ENCODE measurements at regions not wholly inside any gene's neighbourhood (a gene's known extent, or its start where the extent isn't known, plus 50 kb on each side); places are given as distances from the start of the nearest gene placed in this dataset.

DNA sequence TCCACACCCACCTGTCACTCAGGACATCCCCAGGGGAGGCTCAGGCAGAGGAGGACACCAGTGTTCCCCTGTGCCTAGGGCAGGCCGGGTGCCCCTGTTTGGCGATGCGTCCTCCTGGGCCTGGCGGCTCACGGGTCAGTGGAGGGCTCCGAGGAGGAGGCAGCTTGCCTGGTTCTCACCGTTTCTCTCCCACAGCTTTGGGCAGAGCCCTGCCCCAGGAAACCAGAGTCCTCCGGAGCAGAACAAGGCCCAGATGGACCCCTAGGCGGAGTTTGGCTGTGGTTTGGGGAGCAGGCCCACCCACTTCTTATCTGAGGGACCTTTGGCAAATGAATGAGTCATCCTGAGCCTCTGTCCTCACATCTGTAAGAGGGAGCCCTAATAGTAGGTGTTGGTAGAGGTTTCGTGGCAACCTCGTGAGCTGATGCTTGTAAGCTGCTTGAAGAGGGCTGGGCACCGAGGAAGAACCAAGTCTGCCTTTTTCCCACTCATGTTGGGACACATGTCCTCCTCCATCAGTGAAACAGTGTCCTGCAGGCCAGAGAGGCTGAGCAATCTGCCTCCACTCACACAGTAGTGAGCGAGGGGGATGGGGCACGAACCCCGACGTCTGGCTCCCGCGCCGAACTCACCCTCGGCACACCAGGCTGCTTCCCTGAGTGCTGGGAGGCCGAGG is 247.0 kb upstream of the CIBAR2 start:
- Histone ChIP-seq H3K27ac (no peak overlapping the region), H3K4me3 (no peak overlapping the region), H3K36me3 (no peaks in the 10 kb centered on the region), H3K27me3 (no peaks in the 10 kb centered on the region), H3K9me3 (no peaks in the 10 kb centered on the region), H3K4me1 (peaks cover 17 to 41% (median 39%) of the 10 kb centered on the region in 4 donors)
- WGBS, 2 donors (ENCODE audit: low coverage in 1 of 2), result 73% methylated on average over 21 of the region's 21 CpGs; no CpG with 5 or more reads in 1 of the 2 donors
- in situ Hi-C loops (cut with MboI; ENCODE audit: low pct_ligation_motif_present in 1 of 4, low pct_unique_long_range_greater_than_20kb in 1 of 4, low sequenced_read_pairs in 3 of 4) (no loop called here), intact Hi-C loops (cut with DNase I; ENCODE audit: low total_unique reads) (no loop called here)
- TF ChIP-seq, protein P1, sequence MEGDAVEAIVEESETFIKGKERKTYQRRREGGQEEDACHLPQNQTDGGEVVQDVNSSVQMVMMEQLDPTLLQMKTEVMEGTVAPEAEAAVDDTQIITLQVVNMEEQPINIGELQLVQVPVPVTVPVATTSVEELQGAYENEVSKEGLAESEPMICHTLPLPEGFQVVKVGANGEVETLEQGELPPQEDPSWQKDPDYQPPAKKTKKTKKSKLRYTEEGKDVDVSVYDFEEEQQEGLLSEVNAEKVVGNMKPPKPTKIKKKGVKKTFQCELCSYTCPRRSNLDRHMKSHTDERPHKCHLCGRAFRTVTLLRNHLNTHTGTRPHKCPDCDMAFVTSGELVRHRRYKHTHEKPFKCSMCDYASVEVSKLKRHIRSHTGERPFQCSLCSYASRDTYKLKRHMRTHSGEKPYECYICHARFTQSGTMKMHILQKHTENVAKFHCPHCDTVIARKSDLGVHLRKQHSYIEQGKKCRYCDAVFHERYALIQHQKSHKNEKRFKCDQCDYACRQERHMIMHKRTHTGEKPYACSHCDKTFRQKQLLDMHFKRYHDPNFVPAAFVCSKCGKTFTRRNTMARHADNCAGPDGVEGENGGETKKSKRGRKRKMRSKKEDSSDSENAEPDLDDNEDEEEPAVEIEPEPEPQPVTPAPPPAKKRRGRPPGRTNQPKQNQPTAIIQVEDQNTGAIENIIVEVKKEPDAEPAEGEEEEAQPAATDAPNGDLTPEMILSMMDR (IDR thresholded peaks at IDR 0.05), result no peak
- no peak for TF ChIP-seq EP300 (IDR thresholded peaks at IDR 0.05; ENCODE audit: low read depth)
- TF ChIP-seq POLR2AphosphoS5 (IDR thresholded peaks at IDR 0.05), result no peak
- TF ChIP-seq POLR2A (IDR thresholded peaks at IDR 0.05), result no peak
- no peak for DNase-seq

DNA sequence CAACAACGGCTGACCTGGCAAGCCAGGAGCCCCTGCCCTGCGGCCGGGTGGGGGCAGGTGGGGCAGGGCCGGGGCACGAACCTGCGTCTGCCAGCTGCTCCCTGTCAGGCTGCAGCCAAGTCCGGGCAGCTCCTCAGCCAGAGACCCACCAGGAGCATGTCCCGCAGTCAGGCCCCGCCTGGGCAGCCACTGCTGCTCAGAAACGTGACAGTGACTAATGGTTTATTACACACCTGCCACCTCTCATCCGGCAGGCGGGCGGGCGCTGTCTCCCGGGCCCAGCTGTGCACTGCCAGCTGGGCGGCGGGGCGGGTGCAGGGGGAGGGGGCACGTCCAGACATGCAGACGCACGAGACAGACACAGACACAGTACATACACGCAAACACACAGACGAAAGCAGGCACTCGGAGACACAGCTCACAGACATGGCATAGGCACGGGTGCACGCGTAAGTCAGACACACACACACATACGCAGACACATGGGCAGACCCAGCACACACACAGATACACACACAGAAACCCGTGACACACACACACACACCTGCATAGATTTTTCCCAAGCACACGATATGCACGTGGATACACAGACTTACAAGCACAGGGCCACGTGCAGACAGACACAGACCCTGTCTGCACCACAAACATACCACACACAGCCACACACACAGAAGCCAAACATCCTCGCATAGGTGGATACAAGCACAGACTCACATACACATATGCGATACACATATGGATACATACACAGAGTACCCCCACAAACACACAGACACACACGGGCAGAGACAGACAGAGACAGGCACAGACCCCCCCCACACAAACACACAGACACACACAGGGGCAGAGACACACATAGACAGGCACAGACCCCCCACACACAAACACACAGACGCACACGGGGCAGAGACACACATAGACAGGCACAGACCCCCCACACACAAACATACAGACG is 248.3 kb upstream of the CIBAR2 start:
- H3K4me1 ChIP-seq, result peaks cover 16 to 41% (median 30%) of the 10 kb centered on the region in 4 donors
- peak; percentile 81 for DNase-seq
- H3K4me3 ChIP-seq, result no peak overlapping the region
- H3K9me3 ChIP-seq, result no peaks in the 10 kb centered on the region
- intact Hi-C loops (cut with DNase I; ENCODE audit: low total_unique reads) (no loop called here), in situ Hi-C loops (cut with MboI; ENCODE audit: low pct_ligation_motif_present in 1 of 4, low pct_unique_long_range_greater_than_20kb in 1 of 4, low sequenced_read_pairs in 3 of 4) (no loop called here)
- WGBS, 2 donors (ENCODE audit: low coverage in 1 of 2), result 59 to 70% methylated on average over 7 to 22 of the region's 38 CpGs
- peak overlapping the region in 1 of 4 donors; percentile 14 for H3K27ac ChIP-seq
- no peaks in the 10 kb centered on the region for H3K27me3 ChIP-seq
- no peaks in the 10 kb centered on the region for H3K36me3 ChIP-seq
- no peak for TF ChIP-seq POLR2A (IDR thresholded peaks at IDR 0.05)
- TF ChIP-seq POLR2AphosphoS5 (IDR thresholded peaks at IDR 0.05), result peak; percentile 83 to 94 (median 84)
- TF ChIP-seq EP300 (IDR thresholded peaks at IDR 0.05; ENCODE audit: low read depth), result no peak
- TF ChIP-seq, protein P1 (IDR thresholded peaks at IDR 0.05), result no peak

DNA sequence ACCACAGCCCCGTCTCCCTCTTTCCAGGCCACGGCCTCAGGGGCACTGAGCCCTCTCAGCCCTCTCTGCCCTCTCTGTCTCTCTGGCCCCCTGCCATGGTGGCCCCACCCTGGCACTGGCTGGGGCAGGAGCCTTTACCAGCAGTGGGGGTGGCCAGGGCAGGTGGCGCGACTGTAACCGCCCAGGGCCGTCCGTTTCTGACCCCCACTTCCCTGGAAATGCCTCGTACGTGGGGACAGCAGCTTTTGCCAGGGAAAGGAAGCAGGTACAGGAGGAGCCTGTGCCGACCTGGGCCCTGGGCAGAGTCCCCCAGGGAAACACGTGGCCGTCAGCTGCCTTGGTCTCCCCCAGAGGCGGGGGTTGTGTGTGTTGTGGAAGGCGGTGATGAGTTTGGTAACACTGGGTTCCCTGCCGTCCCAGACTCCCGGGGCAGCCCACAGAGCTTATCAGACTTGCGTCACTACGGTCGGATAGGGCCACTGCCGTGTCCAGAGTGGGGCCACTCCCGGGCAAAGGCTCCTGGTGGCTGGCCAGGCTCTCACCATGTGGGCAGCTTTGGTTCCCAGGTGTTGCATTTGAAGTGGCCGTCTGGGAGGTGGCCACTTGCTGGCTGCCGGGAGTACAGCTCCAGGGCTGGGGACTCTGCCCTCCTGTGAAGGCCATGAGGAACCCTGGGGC is 249.3 kb upstream of the CIBAR2 start:
- peak; percentile 70 for DNase-seq
- peak overlapping the region in 2 of 4 donors; percentile 21 to 37 for H3K27ac ChIP-seq
- H3K9me3 ChIP-seq, result no peaks in the 10 kb centered on the region
- in situ Hi-C loops (cut with MboI; ENCODE audit: low pct_ligation_motif_present in 1 of 4, low pct_unique_long_range_greater_than_20kb in 1 of 4, low sequenced_read_pairs in 3 of 4), result no loop called here
- no peak overlapping the region for H3K4me3 ChIP-seq
- no peaks in the 10 kb centered on the region for H3K36me3 ChIP-seq
- intact Hi-C loops (cut with DNase I; ENCODE audit: low total_unique reads), result no loop called here
- peaks cover 21 to 49% (median 37%) of the 10 kb centered on the region in 4 donors for H3K4me1 ChIP-seq
- no peaks in the 10 kb centered on the region for H3K27me3 ChIP-seq
- TF ChIP-seq POLR2A (IDR thresholded peaks at IDR 0.05) (no peak), POLR2AphosphoS5 (IDR thresholded peaks at IDR 0.05) (no peak), EP300 (IDR thresholded peaks at IDR 0.05; ENCODE audit: low read depth) (no peak)
- TF ChIP-seq, protein P1 (IDR thresholded peaks at IDR 0.05), result no peak
- WGBS, 2 donors (ENCODE audit: low coverage in 1 of 2), result 47% methylated on average over 23 of the region's 23 CpGs; no CpG with 5 or more reads in 1 of the 2 donors

DNA sequence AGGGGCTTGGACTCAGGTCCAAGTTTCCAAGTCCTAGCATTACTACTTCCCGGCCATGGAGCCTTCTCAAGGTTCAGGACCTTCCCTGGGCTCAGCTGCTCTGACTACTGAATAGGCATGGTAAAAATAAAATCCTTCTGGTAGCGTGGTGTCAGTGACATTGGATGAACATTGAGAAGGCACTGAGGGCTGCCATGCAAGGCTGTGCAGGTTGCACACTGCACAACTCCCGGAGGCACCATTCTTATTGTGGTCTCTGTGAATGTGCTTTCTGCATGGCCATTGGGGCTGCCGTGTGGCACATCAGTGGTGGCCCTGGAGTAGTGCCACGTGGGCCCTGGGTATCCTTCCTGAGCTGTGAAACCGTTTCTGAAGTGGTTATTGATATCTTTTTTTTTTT is 250.2 kb upstream of the CIBAR2 start:
- TF ChIP-seq, protein P1 (IDR thresholded peaks at IDR 0.05), result no peak
- TF ChIP-seq EP300 (IDR thresholded peaks at IDR 0.05; ENCODE audit: low read depth) (no peak), POLR2A (IDR thresholded peaks at IDR 0.05) (no peak), POLR2AphosphoS5 (IDR thresholded peaks at IDR 0.05) (no peak)
- no peaks in the 10 kb centered on the region for H3K27me3 ChIP-seq
- in situ Hi-C loops (cut with MboI; ENCODE audit: low pct_ligation_motif_present in 1 of 4, low pct_unique_long_range_greater_than_20kb in 1 of 4, low sequenced_read_pairs in 3 of 4), result no loop called here
- no peak for DNase-seq
- peaks cover 25 to 49% (median 38%) of the 10 kb centered on the region in 4 donors for H3K4me1 ChIP-seq
- H3K9me3 ChIP-seq, result no peaks in the 10 kb centered on the region
- no peaks in the 10 kb centered on the region for H3K36me3 ChIP-seq
- WGBS, 2 donors (ENCODE audit: low coverage in 1 of 2), result 68% methylated on average over 6 of the region's 6 CpGs; no CpG with 5 or more reads in 1 of the 2 donors
- H3K27ac ChIP-seq, result peak overlapping the region in 1 of 4 donors; percentile 21
- intact Hi-C loops (cut with DNase I; ENCODE audit: low total_unique reads), result no loop called here
- no peak overlapping the region for H3K4me3 ChIP-seq
